HepG2 (cell line): ENCODE measurements at regions not wholly inside any gene's neighbourhood (a gene's known extent, or its start where the extent isn't known, plus 50 kb on each side); places are given as distances from the start of the nearest gene placed in this dataset.

ENCODE experiments used
- HOXA7 ChIP-seq: sonication (generic); formaldehyde crosslinking; IDR thresholded peaks from 2 replicates; pipeline ENCODE4 v1.8.1; 2022; ENCODE audit warnings: mild to moderate bottlenecking, missing genetic modification reagents, moderate library complexity
- KAT2B ChIP-seq: fragments of 150-350 bp; IDR thresholded peaks from 2 replicates; pipeline ENCODE4 v1.6.1; 2014; ENCODE audit warnings: low read depth, low read length, borderline replicate concordance
- MAFK ChIP-seq, 2 experiments: IDR thresholded peaks in 1 of 2; conservative IDR thresholded peaks in 1 of 2; 2 replicates each; pipeline ENCODE4 v1.6.1; 2011; ENCODE audit warnings: improper control_type of control experiment in 2 of 2, low read length in 2 of 2
- PHF20 ChIP-seq: sonication (generic); formaldehyde crosslinking; IDR thresholded peaks from 2 replicates; pipeline ENCODE4 v1.5.0; 2020; ENCODE audit warnings: mild to moderate bottlenecking, missing genetic modification reagents
- RXRB ChIP-seq: IDR thresholded peaks from 2 replicates; pipeline ENCODE4 v1.6.1; 2016; ENCODE audit warnings: borderline replicate concordance, missing genetic modification reagents, missing compliant biosample characterization
- SETDB1 ChIP-seq: sonication (generic); formaldehyde crosslinking; IDR thresholded peaks from 2 replicates; pipeline ENCODE4 v1.5.1; 2020; ENCODE audit warnings: missing genetic modification reagents, mild to moderate bottlenecking, borderline replicate concordance
- TAF1 ChIP-seq: sonication (generic); formaldehyde crosslinking; IDR thresholded peaks from 2 replicates; pipeline ENCODE4 v1.4.0; 2020; ENCODE audit warnings: missing genetic modification reagents
- ZNF496 ChIP-seq: sonication (generic); formaldehyde crosslinking; IDR thresholded peaks from 2 replicates; pipeline ENCODE4 v1.8.1; 2023; ENCODE audit warnings: mild to moderate bottlenecking, moderate library complexity, missing genetic modification reagents; ENCODE audit not compliant: insufficient replicate concordance
- ZNF646 ChIP-seq: sonication (generic); formaldehyde crosslinking; IDR thresholded peaks from 2 replicates; pipeline ENCODE4 v1.9.0; 2021; ENCODE audit warnings: mild to moderate bottlenecking, missing genetic modification reagents
- ZNF792 ChIP-seq: IDR thresholded peaks from 2 replicates; pipeline ENCODE4 v1.6.1; 2016

DNA sequence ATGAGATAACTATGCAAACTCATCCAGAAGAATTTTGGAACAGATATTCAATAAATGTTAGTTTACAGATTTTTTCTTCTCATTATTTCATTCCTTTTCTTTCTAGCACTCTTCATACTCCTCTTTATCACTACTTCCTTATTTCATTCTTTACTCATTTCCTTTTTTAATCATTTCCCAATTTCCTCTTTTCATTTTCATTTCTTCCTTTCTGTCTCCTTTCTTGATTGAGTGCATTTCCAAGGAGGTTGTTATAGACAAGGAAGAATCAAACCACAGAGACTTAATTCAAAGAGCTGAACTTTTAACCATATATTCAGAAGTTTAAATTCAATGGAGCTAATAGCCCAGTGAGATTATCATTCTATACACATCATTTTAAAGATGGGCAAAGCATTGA, 600.7 kb downstream of the ARAP2 start (continued):
- TF ChIP-seq MAFK (conservative IDR thresholded peaks at IDR 0.05 in 1 of 2, IDR thresholded peaks at IDR 0.05 in 1 of 2; ENCODE audit: low read length in 2 of 2) (no peak), ZNF792 (CRISPR knock-in tag) (no peak), RXRB (CRISPR knock-in tag) (no peak), ZNF646 (CRISPR knock-in tag) (no peak), ZNF496 (CRISPR knock-in tag) (no peak), PHF20 (CRISPR knock-in tag) (no peak), TAF1 (CRISPR knock-in tag) (no peak), SETDB1 (CRISPR knock-in tag) (no peak), HOXA7 (no peak), KAT2B (no peak)
- TF ChIP-seq, all 625 proteins: peak for 0
